Stimulated activated naive CD8-positive, alpha-beta T cell treated with anti-CD3 and anti-CD28 coated beads, Interleukin-15, Interleukin-2, amounts not matched to agents 100 ng/mL and 50 ng/mL, for 24 hours (primary cell): ENCODE measurements at regions not wholly inside any gene's neighbourhood (a gene's known extent, or its start where the extent isn't known, plus 50 kb on each side); places are given as distances from the start of the nearest gene placed in this dataset.

Experiments used
- H3K27ac Mint-ChIP-seq: one replicate; pipeline ENCODE4 v1.8.0; 2021; ENCODE audit warnings: mild to moderate bottlenecking, mixed read lengths
- H3K27me3 Mint-ChIP-seq: one replicate; pipeline ENCODE4 v1.8.0; 2021; ENCODE audit warnings: mixed read lengths
- H3K36me3 Mint-ChIP-seq: one replicate; pipeline ENCODE4 v1.8.0; 2021; ENCODE audit warnings: low read depth, mixed read lengths
- H3K4me1 Mint-ChIP-seq: one replicate; pipeline ENCODE4 v1.8.0; 2021; ENCODE audit warnings: low read depth, mixed read lengths
- H3K4me3 Mint-ChIP-seq: one replicate; pipeline ENCODE4 v1.8.0; 2021; ENCODE audit warnings: mild to moderate bottlenecking, mixed read lengths
- H3K9me3 Mint-ChIP-seq: one replicate; pipeline ENCODE4 v1.8.0; 2021; ENCODE audit warnings: mixed read lengths

GRCh38 chr2:120602251-120602650 is 133.4 kb upstream of the GLI2 start:
- Mint-ChIP-seq H3K36me3 (no peaks in the 10 kb centered on the region), H3K4me3 (no peak overlapping the region), H3K9me3 (no peaks in the 10 kb centered on the region), H3K4me1 (no peaks in the 10 kb centered on the region), H3K27ac (no peak overlapping the region), H3K27me3 (peaks cover 7% of the 10 kb centered on the region)

- Mint-ChIP-seq H3K4me3 (no peak overlapping the region), H3K9me3 (no peaks in the 10 kb centered on the region), H3K36me3 (no peaks in the 10 kb centered on the region), H3K27me3 (peaks cover 7% of the 10 kb centered on the region), H3K4me1 (no peaks in the 10 kb centered on the region), H3K27ac (no peak overlapping the region)
Observed at GRCh38 chr2:120604767-120605166, 130.9 kb upstream of the GLI2 start.

GRCh38 chr2:120605231-120605935 is 130.3 kb upstream of the GLI2 start:
- Mint-ChIP-seq H3K27ac (no peak overlapping the region), H3K27me3 (peaks cover 7% of the 10 kb centered on the region), H3K4me3 (no peak overlapping the region), H3K36me3 (no peaks in the 10 kb centered on the region), H3K9me3 (no peaks in the 10 kb centered on the region), H3K4me1 (no peaks in the 10 kb centered on the region)

- Mint-ChIP-seq H3K27ac (no peak overlapping the region), H3K4me3 (no peak overlapping the region), H3K27me3 (peaks cover 7% of the 10 kb centered on the region), H3K4me1 (no peaks in the 10 kb centered on the region), H3K9me3 (no peaks in the 10 kb centered on the region), H3K36me3 (no peaks in the 10 kb centered on the region)
Observed at GRCh38 chr2:120606280-120606679, 129.4 kb upstream of the GLI2 start.

GRCh38 chr2:120606931-120607330 is 128.7 kb upstream of the GLI2 start:
- Mint-ChIP-seq H3K27me3 (peaks cover 7% of the 10 kb centered on the region), H3K9me3 (no peaks in the 10 kb centered on the region), H3K36me3 (no peaks in the 10 kb centered on the region), H3K4me1 (no peaks in the 10 kb centered on the region), H3K27ac (no peak overlapping the region), H3K4me3 (no peak overlapping the region)

- H3K27ac Mint-ChIP-seq: no peak overlapping the region
- peaks cover 7% of the 10 kb centered on the region for H3K27me3 Mint-ChIP-seq
- no peaks in the 10 kb centered on the region for H3K4me1 Mint-ChIP-seq
- no peaks in the 10 kb centered on the region for H3K36me3 Mint-ChIP-seq
- no peaks in the 10 kb centered on the region for H3K9me3 Mint-ChIP-seq
- H3K4me3 Mint-ChIP-seq: no peak overlapping the region
Observed at GRCh38 chr2:120607506-120607905, 128.2 kb upstream of the GLI2 start.

- Mint-ChIP-seq H3K27ac (no peak overlapping the region), H3K4me3 (no peak overlapping the region), H3K4me1 (no peaks in the 10 kb centered on the region), H3K27me3 (peaks cover 7% of the 10 kb centered on the region), H3K9me3 (no peaks in the 10 kb centered on the region), H3K36me3 (no peaks in the 10 kb centered on the region)
Observed at GRCh38 chr2:120607996-120608395, 127.7 kb upstream of the GLI2 start.

GRCh38 chr2:120609826-120610395 is 125.8 kb upstream of the GLI2 start:
- Mint-ChIP-seq H3K4me3 (no peak overlapping the region), H3K27me3 (no peaks in the 10 kb centered on the region), H3K36me3 (no peaks in the 10 kb centered on the region), H3K4me1 (no peaks in the 10 kb centered on the region), H3K9me3 (no peaks in the 10 kb centered on the region), H3K27ac (no peak overlapping the region)

- H3K9me3 Mint-ChIP-seq: no peaks in the 10 kb centered on the region
- H3K4me3 Mint-ChIP-seq: no peak overlapping the region
- H3K36me3 Mint-ChIP-seq: no peaks in the 10 kb centered on the region
- H3K27ac Mint-ChIP-seq: no peak overlapping the region
- H3K27me3 Mint-ChIP-seq: no peaks in the 10 kb centered on the region
- no peaks in the 10 kb centered on the region for H3K4me1 Mint-ChIP-seq
Observed at GRCh38 chr2:120611016-120611415, 124.7 kb upstream of the GLI2 start.

GRCh38 chr2:120611961-120612360 is 123.7 kb upstream of the GLI2 start:
- no peak overlapping the region for H3K27ac Mint-ChIP-seq
- H3K27me3 Mint-ChIP-seq: no peaks in the 10 kb centered on the region
- no peaks in the 10 kb centered on the region for H3K4me1 Mint-ChIP-seq
- no peaks in the 10 kb centered on the region for H3K9me3 Mint-ChIP-seq
- H3K4me3 Mint-ChIP-seq: no peak overlapping the region
- no peaks in the 10 kb centered on the region for H3K36me3 Mint-ChIP-seq

GRCh38 chr2:120612471-120612870 is 123.2 kb upstream of the GLI2 start:
- H3K27me3 Mint-ChIP-seq: no peaks in the 10 kb centered on the region
- no peak overlapping the region for H3K4me3 Mint-ChIP-seq

GRCh38 chr2:120612931-120613330 is 122.7 kb upstream of the GLI2 start:
- Mint-ChIP-seq H3K27ac (no peak overlapping the region), H3K4me1 (no peaks in the 10 kb centered on the region), H3K36me3 (no peaks in the 10 kb centered on the region), H3K4me3 (no peak overlapping the region), H3K9me3 (no peaks in the 10 kb centered on the region), H3K27me3 (no peaks in the 10 kb centered on the region)

More at GRCh38 chr2:120612471-120612870, 123.2 kb upstream of the GLI2 start:
- no peaks in the 10 kb centered on the region for H3K4me1 Mint-ChIP-seq
- no peaks in the 10 kb centered on the region for H3K9me3 Mint-ChIP-seq
- no peaks in the 10 kb centered on the region for H3K36me3 Mint-ChIP-seq
- H3K27ac Mint-ChIP-seq: no peak overlapping the region

GRCh38 chr2:120613742-120614571 is 121.7 kb upstream of the GLI2 start:
- Mint-ChIP-seq H3K4me1 (no peaks in the 10 kb centered on the region), H3K27me3 (no peaks in the 10 kb centered on the region), H3K36me3 (no peaks in the 10 kb centered on the region), H3K27ac (no peak overlapping the region), H3K9me3 (no peaks in the 10 kb centered on the region), H3K4me3 (no peak overlapping the region)

GRCh38 chr2:120614901-120615300 is 120.8 kb upstream of the GLI2 start:
- Mint-ChIP-seq H3K9me3 (no peaks in the 10 kb centered on the region), H3K4me1 (no peaks in the 10 kb centered on the region), H3K27me3 (no peaks in the 10 kb centered on the region), H3K36me3 (no peaks in the 10 kb centered on the region), H3K4me3 (no peak overlapping the region), H3K27ac (no peak overlapping the region)

- H3K9me3 Mint-ChIP-seq: no peaks in the 10 kb centered on the region
- H3K27me3 Mint-ChIP-seq: no peaks in the 10 kb centered on the region
- no peak overlapping the region for H3K4me3 Mint-ChIP-seq
- H3K27ac Mint-ChIP-seq: no peak overlapping the region
- H3K4me1 Mint-ChIP-seq: no peaks in the 10 kb centered on the region
- no peaks in the 10 kb centered on the region for H3K36me3 Mint-ChIP-seq
Observed at GRCh38 chr2:120616261-120616660, 119.4 kb upstream of the GLI2 start.
